Astrocyte of the hippocampus (primary cell): ENCODE measurements at regions not wholly inside any gene's neighbourhood (a gene's known extent, or its start where the extent isn't known, plus 50 kb on each side); places are given as distances from the start of the nearest gene placed in this dataset.
A peak's percentile ranks its signal among the peaks of the same experiment; 100 is the strongest.
"Not testable (repeated sequence)": the region's sequence is repeated elsewhere in the genome, so short reads cannot be mapped to it uniquely, and the experiment has no call there.

Source experiments
- DNase-seq: peaks from one replicate; pipeline ENCODE4 v3.0.0; 2011; ENCODE audit warnings: low read depth, low spot score

DNA sequence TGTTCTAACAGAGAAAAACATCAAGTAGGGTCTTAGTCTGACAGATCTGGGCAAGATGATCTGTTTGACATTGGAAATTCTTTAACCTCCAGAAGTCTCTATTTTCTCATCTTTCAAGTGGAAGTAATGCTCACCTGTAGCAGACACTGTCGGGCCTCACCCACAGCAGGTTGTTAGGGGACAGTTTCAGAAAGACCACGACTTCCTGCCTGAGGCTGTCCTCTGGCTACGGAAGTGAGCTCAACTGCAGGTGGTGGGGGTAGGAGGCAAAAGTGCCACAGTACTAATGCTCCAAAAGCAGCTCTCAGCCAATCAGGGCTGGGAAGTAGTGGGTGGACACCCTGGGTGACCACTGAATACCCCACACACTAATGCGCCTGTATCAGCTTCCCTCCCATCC lies 111.4 kb upstream of the TOPAZ1 start:
- no peak for DNase-seq

GRCh38 chr3:44132061-44132460 lies 109.6 kb upstream of the TOPAZ1 start:
- no peak for DNase-seq

- DNase-seq: no peak
These were observed 109.1 kb upstream of the TOPAZ1 start for GRCh38 chr3:44132593-44132992.

- DNase-seq: peak; percentile 56
These were observed 105.3 kb upstream of the TOPAZ1 start for GRCh38 chr3:44136421-44136820.

DNA sequence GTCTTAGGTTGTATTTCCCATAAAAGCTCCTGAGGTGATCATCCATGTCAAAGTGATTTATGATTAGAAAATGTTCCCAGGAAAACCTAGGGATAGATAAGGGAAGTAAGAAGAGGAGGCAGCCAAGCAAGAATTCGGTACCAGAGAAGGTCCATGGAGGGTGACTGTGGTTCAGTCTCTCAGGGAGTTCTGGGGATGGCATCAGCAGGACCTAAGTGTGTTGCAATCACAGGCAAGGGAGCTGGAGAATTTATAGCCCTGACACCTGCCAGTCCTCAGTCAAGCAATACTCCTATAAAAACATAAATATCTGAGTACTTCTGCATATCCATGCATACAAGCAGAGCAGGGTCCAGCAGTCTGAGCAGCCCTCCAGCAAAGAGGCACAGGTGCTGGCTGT lies 95.6 kb upstream of the TOPAZ1 start:
- DNase-seq: no peak

- DNase-seq: no peak
These were observed 81.9 kb upstream of the TOPAZ1 start for GRCh38 chr3:44159696-44160300.

DNA sequence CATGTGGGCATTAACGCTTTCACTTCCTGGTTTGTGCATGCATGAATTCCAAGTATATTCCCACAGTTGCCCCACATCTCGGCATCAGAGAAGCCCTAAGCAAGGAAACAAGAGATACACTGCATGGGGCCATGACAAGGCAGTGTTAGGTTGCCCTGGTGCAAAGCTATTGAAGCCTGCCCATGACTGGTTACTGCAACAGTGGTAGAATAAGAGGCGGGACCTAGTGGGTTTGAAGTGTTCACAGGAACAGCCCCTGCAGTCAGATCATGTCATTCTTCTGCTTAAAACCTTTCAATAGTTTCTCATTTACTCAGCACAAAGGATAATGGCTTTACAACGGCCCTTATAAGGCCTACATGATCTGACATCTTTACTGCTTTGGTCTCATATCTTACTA lies 80.9 kb upstream of the TOPAZ1 start:
- DNase-seq: no peak

GRCh38 chr3:44171891-44172290 lies 69.8 kb upstream of the TOPAZ1 start:
- no peak for DNase-seq

DNA sequence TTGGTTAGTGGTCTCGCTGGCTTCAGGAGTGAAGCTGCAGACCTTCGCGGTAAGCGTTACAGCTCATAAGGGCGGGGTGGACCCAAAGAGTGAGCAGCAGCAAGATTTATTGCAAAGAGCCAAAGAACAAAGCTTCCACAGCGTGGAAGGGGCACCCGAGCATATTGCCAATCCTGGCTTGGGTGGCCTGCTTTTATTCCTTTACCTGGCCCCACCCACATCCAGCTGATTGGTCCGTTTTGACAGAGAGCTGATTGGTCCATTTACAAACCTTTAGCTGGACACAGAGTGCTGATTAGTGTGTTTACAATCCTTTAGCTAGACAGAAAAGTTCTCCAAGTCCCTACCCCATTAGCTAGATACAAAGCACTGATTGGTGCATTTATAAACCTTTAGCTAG lies 69.0 kb upstream of the TOPAZ1 start:
- not testable (repeated sequence) for DNase-seq

- DNase-seq: no peak
These were observed 68.4 kb upstream of the TOPAZ1 start for GRCh38 chr3:44173263-44173662.

DNA sequence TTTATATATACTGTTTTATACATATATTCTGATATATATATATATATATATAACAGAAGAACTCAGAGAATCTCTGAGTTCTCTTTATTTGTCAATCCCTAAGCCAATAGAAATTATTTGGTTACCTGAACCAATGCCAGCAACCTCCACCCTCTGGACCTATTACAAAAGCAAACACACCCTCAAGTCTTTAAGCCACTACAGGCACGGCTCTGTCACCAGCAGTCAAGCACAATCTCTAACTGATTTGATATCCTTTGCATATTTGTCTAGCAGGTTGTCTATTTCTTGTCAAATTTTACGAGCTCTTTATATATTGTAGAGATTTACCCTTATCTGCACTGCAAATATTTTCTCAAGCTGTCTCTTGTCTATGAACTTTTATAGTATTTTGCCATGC lies 66.6 kb upstream of the TOPAZ1 start:
- DNase-seq: no peak

DNA sequence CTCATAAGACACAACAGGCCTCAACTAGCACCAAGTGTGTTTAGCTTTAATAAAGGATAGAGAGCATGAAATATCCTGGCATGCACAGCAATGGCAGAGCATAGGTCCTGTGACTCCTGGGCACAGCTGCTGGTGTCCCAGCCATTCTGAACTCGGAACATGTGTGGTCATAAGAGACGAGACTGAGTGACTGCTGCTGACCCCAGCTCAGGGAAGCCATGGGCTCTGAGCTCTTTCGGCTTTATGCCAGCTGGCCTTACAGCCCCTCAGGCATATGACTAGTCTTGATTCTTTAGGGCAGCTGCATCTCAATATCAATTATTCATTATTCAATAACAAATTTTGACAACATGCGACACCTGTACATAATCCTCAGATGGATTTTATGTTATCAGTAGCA lies 62.4 kb upstream of the TOPAZ1 start:
- DNase-seq: no peak

DNA sequence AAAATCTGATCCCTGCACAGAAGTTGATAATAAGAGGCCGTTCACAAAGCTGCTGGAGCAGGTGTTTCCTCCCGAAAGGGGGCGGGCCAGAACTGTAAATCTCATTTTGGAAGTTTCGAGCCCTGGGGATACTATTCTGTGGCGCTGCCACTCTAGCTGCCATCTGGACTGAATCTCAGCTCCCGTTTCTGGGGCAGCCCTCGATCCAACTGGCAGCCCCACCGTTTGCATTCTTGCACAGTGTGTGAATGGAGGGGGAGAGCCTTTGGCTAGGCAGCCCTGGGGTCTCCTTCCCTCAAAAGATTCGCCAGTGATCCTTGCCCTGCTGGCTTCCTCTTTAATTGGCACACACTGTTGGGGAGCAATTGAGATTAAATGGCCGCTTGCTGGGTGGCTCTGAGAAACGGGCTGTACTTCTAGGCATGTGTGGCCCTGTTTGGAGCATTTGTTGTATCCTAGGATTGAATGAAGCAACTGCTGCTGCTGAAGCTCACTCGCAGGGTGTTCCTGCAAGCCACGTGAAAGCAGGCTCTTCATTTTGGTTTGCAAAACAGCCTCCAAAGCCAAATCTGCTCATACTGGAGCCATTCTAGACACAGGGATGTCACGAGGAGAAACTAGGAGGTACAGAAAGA lies 57.2 kb upstream of the TOPAZ1 start:
- no peak for DNase-seq

DNA sequence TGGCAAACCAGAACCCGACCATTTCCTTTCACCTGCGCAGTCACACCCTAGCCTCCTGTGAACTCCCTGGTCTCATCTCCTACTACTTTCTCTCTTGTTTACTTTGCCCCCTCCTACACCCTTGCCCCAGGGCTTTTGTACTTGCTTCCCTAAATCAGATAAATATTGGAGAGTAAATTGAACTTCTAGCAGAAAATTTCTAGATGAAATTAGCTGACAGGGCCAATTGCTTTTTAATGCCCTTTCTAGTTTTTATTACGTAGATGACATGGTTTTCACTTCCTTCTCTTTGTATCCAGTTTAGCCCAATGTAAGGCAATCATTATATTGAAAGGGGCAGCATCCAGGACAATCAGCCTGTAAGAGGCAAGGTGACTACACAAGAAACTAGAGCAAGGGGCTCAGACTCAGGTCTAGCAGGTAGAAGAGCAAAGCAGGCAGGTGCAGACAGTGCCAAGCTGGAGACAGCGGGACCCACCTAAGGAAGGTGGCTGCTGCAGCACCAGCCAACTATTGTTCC lies 56.2 kb upstream of the TOPAZ1 start:
- no peak for DNase-seq

GRCh38 chr3:44186111-44186672 lies 55.5 kb upstream of the TOPAZ1 start:
- DNase-seq: no peak

DNA sequence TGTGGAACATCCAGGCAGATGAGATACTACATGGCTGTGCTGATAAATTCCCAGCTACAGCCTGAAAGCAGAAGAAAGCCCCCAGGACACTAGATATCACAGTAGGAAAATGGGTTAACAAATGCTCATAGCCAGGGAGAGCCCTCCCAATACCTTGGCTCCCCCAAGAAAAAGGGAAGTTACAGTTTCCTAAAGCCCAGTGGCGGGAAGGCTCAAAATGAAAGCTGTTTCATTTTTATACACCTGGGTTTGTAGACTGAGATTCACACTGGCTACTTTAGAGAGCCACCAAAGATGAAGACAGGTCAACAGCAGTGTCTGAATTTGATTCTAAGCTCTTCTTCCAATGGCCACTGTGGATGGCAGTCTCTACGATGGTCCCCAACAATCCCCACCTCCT lies 55.0 kb upstream of the TOPAZ1 start:
- DNase-seq: no peak
